GM19238 (cell line): ENCODE measurements at regions not wholly inside any gene's neighbourhood (a gene's known extent, or its start where the extent isn't known, plus 50 kb on each side); places are given as distances from the start of the nearest gene placed in this dataset.

ENCODE experiments used
- DNase-seq: peaks from one replicate; pipeline ENCODE4 v3.0.0; 2011; ENCODE audit warnings: low spot score; ENCODE audit not compliant: insufficient read length

GRCh38 chr2:120807751-120808150, 72.1 kb downstream of the GLI2 start:
- no peak for DNase-seq

- no peak for DNase-seq
Observed at GRCh38 chr2:120809151-120809550, 73.5 kb downstream of the GLI2 start.

GRCh38 chr2:120809609-120810440, 74.2 kb downstream of the GLI2 start:
- no peak for DNase-seq

GRCh38 chr2:120810639-120811038, 75.0 kb downstream of the GLI2 start:
- no peak for DNase-seq

- no peak for DNase-seq
Observed at GRCh38 chr2:120812866-120813265, 77.2 kb downstream of the GLI2 start.

- DNase-seq: no peak
Observed at GRCh38 chr2:120814352-120814751, 78.7 kb downstream of the GLI2 start.

- DNase-seq: no peak
Observed at GRCh38 chr2:120815292-120815691, 79.6 kb downstream of the GLI2 start.

- DNase-seq: no peak
Observed at GRCh38 chr2:120817136-120817955, 81.7 kb downstream of the GLI2 start.

- no peak for DNase-seq
Observed at GRCh38 chr2:120817956-120818325, 82.3 kb downstream of the GLI2 start.

GRCh38 chr2:120818441-120818920, 82.8 kb downstream of the GLI2 start:
- DNase-seq: no peak

GRCh38 chr2:120819720-120820210, 84.1 kb downstream of the GLI2 start:
- DNase-seq: no peak

GRCh38 chr2:120820263-120820952, 84.7 kb downstream of the GLI2 start:
- no peak for DNase-seq

- no peak for DNase-seq
Observed at GRCh38 chr2:120820953-120821279, 85.2 kb downstream of the GLI2 start.

- no peak for DNase-seq
Observed at GRCh38 chr2:120821446-120822160, 85.9 kb downstream of the GLI2 start.

GRCh38 chr2:120822933-120823332, 87.3 kb downstream of the GLI2 start:
- no peak for DNase-seq

GRCh38 chr2:120823551-120823950, 87.9 kb downstream of the GLI2 start:
- no peak for DNase-seq

GRCh38 chr2:120824246-120824645, 88.6 kb downstream of the GLI2 start:
- DNase-seq: no peak

GRCh38 chr2:120825370-120826259, 89.9 kb downstream of the GLI2 start:
- no peak for DNase-seq

GRCh38 chr2:120826260-120826648, 90.6 kb downstream of the GLI2 start:
- no peak for DNase-seq

GRCh38 chr2:120826716-120827410, 91.2 kb downstream of the GLI2 start:
- no peak for DNase-seq
